ENCODE measurements at regions not wholly inside any gene's neighbourhood (a gene's known extent, or its start where the extent isn't known, plus 50 kb on each side); places are given as distances from the start of the nearest gene placed in this dataset.
A peak's percentile ranks its signal among the peaks of the same experiment; 100 is the strongest.

- TF ChIP-seq REST (IDR thresholded peaks at IDR 0.05; ENCODE audit: unreplicated experiment): no peak
These were observed 74.9 kb upstream of the APP start (continued) for GRCh38 chr21:26245428-26245827.

- Histone ChIP-seq H3K27me3 (ENCODE audit: insufficient read depth) (no peaks in the 10 kb centered on the region), H3K4me2 (no peak overlapping the region), H3K4me3 (no peak overlapping the region), H3K9me2 (ENCODE audit: insufficient read depth) (0 out of 2 replicates have a peak, but pooled peaks cover 11% of the 10 kb centered on the region), H3K79me2 (replicated peaks; ENCODE audit: insufficient read depth) (no peaks in the 10 kb centered on the region), H3K27ac (ENCODE audit: low read depth) (no peak overlapping the region), H2AFZ (no peak overlapping the region), H3F3A (replicated peaks; ENCODE audit: low read depth) (no peaks in the 10 kb centered on the region), H4K20me1 (replicated peaks; ENCODE audit: insufficient read depth) (no peaks in the 10 kb centered on the region), H3K4me1 (ENCODE audit: insufficient read depth) (peaks cover 10% of the 10 kb centered on the region), H3K36me3 (ENCODE audit: insufficient read depth) (no peaks in the 10 kb centered on the region)
- Mint-ChIP-seq H3K4me3 (no peak overlapping the region), H3K4me1 (peaks cover 13% of the 10 kb centered on the region), H3K36me3 (ENCODE audit: low read depth) (no peaks in the 10 kb centered on the region; the same call in 2 of the 3 replicates), H3K27ac (no peak overlapping the region), H3K27me3 (ENCODE audit: insufficient read depth, low read depth, poor library complexity) (peaks cover 2% of the 10 kb centered on the region), H3K9me3 (peaks cover 9% of the 10 kb centered on the region; the same call in 2 of the 3 replicates)
- no peak for ATAC-seq
- DNase-seq (ENCODE audit: low spot score): no peak
- no peak for TF ChIP-seq CREB1 (CRISPR knock-in tag; IDR thresholded peaks at IDR 0.05; ENCODE audit: low read depth)
These were observed 68.1 kb upstream of the APP start for GRCh38 chr21:26238646-26239045.

- Histone ChIP-seq H4K20me1 (replicated peaks; ENCODE audit: insufficient read depth) (no peaks in the 10 kb centered on the region), H3K27me3 (ENCODE audit: insufficient read depth) (no peaks in the 10 kb centered on the region), H2AFZ (peak overlapping the region; percentile 54; the same call in 1 of the 2 replicates), H3K4me3 (no peak overlapping the region), H3K4me1 (ENCODE audit: insufficient read depth) (no peaks in the 10 kb centered on the region), H3K4me2 (no peak overlapping the region), H3F3A (replicated peaks; ENCODE audit: low read depth) (no peaks in the 10 kb centered on the region), H3K79me2 (replicated peaks; ENCODE audit: insufficient read depth) (no peaks in the 10 kb centered on the region), H3K9me2 (ENCODE audit: insufficient read depth) (0 out of 2 replicates have a peak, but pooled peaks cover 11% of the 10 kb centered on the region), H3K27ac (ENCODE audit: low read depth) (no peak overlapping the region), H3K36me3 (ENCODE audit: insufficient read depth) (no peaks in the 10 kb centered on the region)
- peaks cover 23% of the 10 kb centered on the region for H3K36me3 Mint-ChIP-seq (ENCODE audit: low read depth)
- no peak overlapping the region for H3K27ac Mint-ChIP-seq
- no peak for DNase-seq (ENCODE audit: low spot score)
- H3K9me3 Mint-ChIP-seq: peaks cover 29% of the 10 kb centered on the region
- peaks cover 7% of the 10 kb centered on the region for H3K4me1 Mint-ChIP-seq
- no peak for ATAC-seq
- H3K27me3 Mint-ChIP-seq (ENCODE audit: insufficient read depth, low read depth, poor library complexity): peaks cover 4% of the 10 kb centered on the region
- H3K4me3 Mint-ChIP-seq: no peak overlapping the region
- TF ChIP-seq EZH2 (IDR thresholded peaks at IDR 0.05; ENCODE audit: low read depth, unreplicated experiment) (no peak), ZNF331 (CRISPR knock-in tag; IDR thresholded peaks at IDR 0.05; ENCODE audit: low read depth) (no peak), STAT1 (IDR thresholded peaks at IDR 0.05; ENCODE audit: unreplicated experiment) (no peak), JUNB (IDR thresholded peaks at IDR 0.05; ENCODE audit: unreplicated experiment) (no peak), NANOG (IDR thresholded peaks at IDR 0.05; ENCODE audit: borderline replicate concordance) (no peak), ZNF114 (CRISPR knock-in tag; IDR thresholded peaks at IDR 0.05) (no peak), POLR2AphosphoS5 (IDR thresholded peaks at IDR 0.05; ENCODE audit: low read depth) (no peak), REST (IDR thresholded peaks at IDR 0.05; ENCODE audit: unreplicated experiment) (no peak), EZH2phosphoT487 (IDR thresholded peaks at IDR 0.05; ENCODE audit: unreplicated experiment) (no peak)
These were observed 65.7 kb upstream of the APP start for GRCh38 chr21:26236281-26236680.

All from GM23338 (cell line).